GM18867 (cell line): ENCODE measurements at regions not wholly inside any gene's neighbourhood (a gene's known extent, or its start where the extent isn't known, plus 50 kb on each side); places are given as distances from the start of the nearest gene placed in this dataset.
"Not testable (repeated sequence)": the region's sequence is repeated elsewhere in the genome, so short reads cannot be mapped to it uniquely, and the experiment has no call there.

ENCODE experiments used
- ATAC-seq: cut with Tn5 transposase; IDR thresholded peaks from one replicate; pipeline ENCODE4 v1.9.1; 2021; ENCODE audit warnings: mild to moderate bottlenecking, moderate library complexity; ENCODE audit not compliant: unreplicated experiment

- no peak for ATAC-seq
These were observed 1617.8 kb downstream of the KCNT2 start for GRCh38 chr1:194990483-194990882.

- no peak for ATAC-seq
These were observed 1632.3 kb downstream of the KCNT2 start for GRCh38 chr1:194975913-194976312.

DNA sequence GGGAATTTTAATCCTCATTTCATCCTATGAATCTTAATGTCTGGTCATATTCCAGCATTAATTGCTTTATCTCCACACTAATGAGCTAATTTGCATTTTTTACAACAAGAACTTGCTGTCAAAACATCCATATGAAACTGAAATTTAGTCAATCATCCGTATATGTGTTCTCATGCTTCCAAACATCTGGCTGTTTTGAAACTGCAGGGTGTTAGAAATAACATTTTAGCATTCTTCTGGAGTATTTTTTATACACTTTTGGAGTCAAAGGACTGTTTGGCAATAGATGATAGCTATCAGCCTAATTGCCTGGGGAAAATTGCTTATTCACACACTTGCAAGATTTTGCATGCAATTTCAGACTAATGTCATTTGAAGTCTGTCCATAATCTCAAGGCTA, 1639.3 kb downstream of the KCNT2 start:
- no peak for ATAC-seq

- ATAC-seq: no peak
These were observed 1648.4 kb downstream of the KCNT2 start for GRCh38 chr1:194959795-194960194.

DNA sequence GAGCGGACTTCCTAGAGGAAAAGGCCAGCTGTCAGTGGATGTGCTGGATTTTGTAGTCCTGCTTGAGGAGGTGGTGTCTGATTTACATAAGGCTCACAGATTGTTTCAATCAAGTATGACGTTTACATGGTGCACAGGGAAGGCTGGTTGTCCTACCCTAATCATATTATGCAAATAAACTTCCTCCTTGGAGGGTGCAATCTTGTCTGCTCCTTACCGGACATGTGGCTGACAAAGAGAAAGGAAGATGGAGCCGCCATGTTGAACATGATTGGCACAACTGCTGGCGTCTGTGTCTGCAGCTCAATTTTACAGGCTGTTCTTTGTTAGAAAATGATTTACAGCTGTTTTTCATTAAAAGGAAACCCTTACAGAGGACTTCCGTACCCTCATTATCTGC, 1656.1 kb downstream of the KCNT2 start:
- ATAC-seq: no peak

- no peak for ATAC-seq
These were observed 1657.7 kb downstream of the KCNT2 start for GRCh38 chr1:194950584-194950983.

GRCh38 chr1:194940336-194941030, 1667.8 kb downstream of the KCNT2 start:
- no peak for ATAC-seq

DNA sequence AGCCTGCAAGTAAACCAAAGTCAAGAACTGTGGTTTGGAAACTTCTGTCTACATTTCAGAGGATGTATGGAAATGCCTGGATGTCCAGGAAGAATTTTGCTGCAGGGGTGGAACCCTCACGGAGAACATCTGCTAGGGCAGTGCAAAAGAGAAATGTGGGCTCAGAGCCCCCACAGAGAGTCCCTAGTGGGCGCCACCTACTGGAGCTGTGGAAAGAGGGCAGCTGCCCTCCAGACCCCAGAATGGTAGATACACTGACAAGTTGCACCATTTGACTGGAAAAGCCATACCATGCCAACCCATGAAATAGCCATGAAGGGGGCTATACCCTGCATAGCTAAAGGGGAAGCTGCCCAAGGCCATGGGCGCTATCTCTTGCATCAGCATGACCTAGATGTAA, 1672.4 kb downstream of the KCNT2 start:
- ATAC-seq: no peak

DNA sequence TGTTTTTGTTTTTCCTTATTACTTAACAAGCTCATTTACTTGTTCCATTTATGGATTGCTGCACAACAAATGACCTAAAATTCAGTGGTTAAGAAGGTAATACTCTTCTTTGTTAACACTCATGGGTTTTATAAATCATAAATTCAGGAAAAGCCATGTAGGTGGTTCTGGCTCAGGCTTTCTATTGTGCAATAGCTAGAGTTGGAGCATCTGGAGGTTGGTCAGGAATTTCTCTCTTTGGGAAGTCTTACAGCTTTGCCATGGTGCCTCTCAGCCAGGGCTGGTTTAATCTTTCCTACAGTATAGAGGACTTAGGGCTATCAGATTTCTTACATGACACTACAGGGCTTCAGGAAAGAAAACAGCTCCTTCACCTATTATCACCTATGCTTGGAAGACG, 1677.1 kb downstream of the KCNT2 start:
- no peak for ATAC-seq

- no peak for ATAC-seq
These were observed 1678.1 kb downstream of the KCNT2 start for GRCh38 chr1:194930132-194930531.

DNA sequence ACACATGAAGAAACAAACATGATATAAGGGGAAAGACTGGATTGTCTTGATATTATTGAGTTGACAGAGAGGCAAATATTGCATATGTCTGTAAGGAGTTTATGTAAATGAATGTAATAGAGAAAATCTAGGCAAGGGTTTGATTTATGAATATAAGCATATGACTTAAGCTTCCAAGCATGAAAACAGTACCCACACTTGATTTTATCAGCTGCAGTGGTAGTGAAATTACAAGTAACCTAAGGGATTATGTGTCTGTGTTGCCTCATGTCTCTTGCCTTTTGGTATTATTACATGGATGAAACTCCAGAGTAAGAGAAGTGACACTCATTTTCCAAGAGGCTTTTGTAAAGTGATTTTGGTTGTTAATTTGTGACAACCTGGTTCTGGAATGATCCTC, 1678.9 kb downstream of the KCNT2 start:
- no peak for ATAC-seq

GRCh38 chr1:194919146-194919545, 1689.1 kb downstream of the KCNT2 start:
- no peak for ATAC-seq

GRCh38 chr1:194917769-194918168, 1690.5 kb downstream of the KCNT2 start:
- no peak for ATAC-seq

GRCh38 chr1:194908643-194909042, 1699.6 kb downstream of the KCNT2 start:
- ATAC-seq: no peak

- ATAC-seq: no peak
These were observed 1704.7 kb downstream of the KCNT2 start for GRCh38 chr1:194903524-194903923.

DNA sequence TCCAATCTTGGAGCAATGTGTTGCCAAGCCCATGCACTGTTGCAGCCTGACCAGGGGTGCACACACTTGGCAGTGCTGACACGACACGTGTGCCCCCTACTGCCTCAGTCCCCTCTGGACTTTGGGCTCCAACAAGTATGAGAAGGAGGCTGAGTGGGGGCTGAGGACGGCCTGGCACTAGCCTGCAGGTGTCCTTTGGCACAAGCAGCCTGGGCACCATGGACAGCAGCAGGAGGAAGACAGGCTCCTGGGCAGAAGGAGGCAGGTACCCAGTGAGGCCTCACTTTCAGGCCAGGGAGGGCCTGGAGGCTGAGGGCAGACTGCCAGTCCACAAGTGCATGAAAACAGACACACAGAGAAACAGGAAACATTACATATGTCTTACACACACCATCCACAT, 1702.9 kb upstream of the B3GALT2 start:
- no peak for ATAC-seq

- ATAC-seq: no peak
These were observed 1684.4 kb upstream of the B3GALT2 start for GRCh38 chr1:194870860-194871259.

DNA sequence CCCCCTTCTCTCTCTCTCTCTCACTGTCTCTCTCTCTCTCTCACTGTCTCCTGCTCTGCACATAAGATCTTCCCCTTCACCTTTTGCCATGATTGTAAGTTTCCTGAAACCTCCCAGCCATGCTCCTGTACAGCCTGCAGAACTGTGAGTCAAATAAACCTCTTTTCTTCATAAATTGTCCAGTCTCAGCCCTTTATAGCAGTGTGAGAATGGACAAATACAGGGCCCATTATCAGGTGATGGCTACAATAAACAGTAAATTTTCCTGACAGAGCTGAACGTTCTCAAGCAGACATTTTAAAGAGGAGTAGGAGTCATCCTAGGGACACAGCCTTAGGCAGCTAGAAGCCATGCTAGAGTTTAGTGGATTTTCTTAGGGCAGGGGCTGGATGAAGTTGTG, 1679.7 kb upstream of the B3GALT2 start:
- no peak for ATAC-seq

DNA sequence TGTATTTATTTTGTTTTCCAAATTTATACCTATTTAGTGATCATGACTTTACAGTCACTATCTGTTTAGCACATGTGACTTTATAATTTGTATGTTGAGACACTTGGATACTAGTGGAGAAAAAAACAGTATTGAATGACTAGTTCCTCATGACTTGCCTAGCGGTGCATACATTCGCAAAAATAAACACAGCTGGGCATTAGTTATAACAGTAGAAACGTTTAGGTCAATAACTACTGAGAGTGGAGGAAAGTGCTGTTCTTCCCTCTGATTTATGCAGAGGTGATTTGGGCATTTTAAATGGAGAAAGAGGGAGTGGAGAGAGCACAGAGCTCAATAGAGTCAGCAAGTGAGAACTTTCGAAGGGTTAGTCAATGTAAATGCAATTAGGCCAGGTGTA, 1679.0 kb upstream of the B3GALT2 start:
- no peak for ATAC-seq

GRCh38 chr1:194862129-194862528, 1675.7 kb upstream of the B3GALT2 start:
- no peak for ATAC-seq

DNA sequence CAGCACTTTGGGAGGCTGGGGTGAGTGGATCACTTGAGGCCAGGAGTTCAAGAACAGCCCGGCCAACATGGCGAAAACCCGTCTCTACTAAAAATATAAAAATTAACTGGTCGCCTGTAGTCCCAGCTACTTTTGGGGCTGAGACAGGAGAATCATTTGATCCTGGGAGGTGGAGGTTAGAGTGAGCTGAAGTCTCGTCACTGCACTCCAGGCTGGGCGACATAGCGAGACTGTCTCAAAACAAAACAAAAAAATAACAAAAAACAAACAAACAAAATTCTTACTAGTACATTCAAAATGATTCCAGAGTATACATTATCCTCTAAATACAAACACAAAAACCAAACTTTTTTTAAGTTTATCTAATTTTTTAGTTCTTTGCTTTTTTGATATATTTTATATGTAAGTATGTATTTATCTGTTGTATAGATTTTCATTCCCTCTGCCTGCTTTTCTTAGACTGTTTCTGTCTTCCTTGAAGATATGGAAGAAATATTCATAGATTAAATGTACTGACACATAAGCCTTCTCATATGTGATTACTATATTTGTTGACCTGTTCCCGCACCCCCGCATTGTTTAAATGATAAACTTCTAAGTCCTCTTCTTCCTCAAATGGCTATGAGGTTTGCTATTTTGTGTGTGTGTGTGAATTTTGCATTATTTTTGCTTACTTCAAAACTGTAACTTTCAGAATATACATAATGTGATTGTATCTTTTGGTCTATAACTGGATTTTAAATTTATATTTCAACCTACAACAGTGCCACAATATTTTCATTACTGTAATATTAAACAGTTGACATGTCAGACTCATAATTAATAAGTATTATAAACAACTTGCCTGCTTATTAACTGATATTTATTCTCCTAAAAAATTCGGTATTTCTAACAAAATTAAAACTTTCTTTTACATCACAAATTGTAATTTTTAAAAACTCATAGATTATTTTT, 1674.1 kb upstream of the B3GALT2 start:
- ATAC-seq: no peak

- not testable (repeated sequence) for ATAC-seq
These were observed 1673.2 kb upstream of the B3GALT2 start for GRCh38 chr1:194859481-194860154.
